ENCODE measurements at regions not wholly inside any gene's neighbourhood (a gene's known extent, or its start where the extent isn't known, plus 50 kb on each side); places are given as distances from the start of the nearest gene placed in this dataset.

DNA sequence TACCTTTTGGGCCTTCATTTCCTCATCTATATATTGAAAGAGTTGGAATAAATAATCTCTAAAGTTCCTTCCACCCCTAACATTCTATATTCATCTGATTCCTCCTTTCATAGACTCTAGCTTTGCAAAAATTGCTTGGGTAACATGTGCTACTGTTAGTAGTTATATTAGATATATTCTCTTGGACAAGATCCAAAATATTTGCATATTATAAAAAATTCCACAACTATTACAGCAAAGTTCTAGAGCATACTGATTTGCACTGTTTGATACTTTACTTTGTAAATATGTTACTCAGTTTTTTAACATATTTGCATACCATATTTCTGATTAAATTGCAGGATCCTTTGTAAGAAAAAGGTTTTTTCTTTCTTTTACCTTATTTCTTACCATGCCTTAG lies 95.9 kb upstream of the UBE2E2 start:
- H4K20me1 ChIP-seq (ENCODE audit: low read depth, low read length) = no peaks in the 10 kb centered on the region
- TF ChIP-seq CTCF (IDR thresholded peaks at IDR 0.05; ENCODE audit: insufficient read depth, low read length, poor library complexity, severe bottlenecking) (no peak), EZH2phosphoT487 (conservative IDR thresholded peaks at IDR 0.05; ENCODE audit: low read length) (no peak)
- H3K4me3 ChIP-seq (ENCODE audit: insufficient read depth, low read length, poor library complexity, severe bottlenecking) = no peak overlapping the region
- H3K9me2 ChIP-seq (replicated peaks; ENCODE audit: insufficient read depth, low read length) = no peaks in the 10 kb centered on the region
- H3K4me2 ChIP-seq (ENCODE audit: low read depth, low read length, poor library complexity, severe bottlenecking) = no peak overlapping the region
- no peak overlapping the region for H3K9ac ChIP-seq (ENCODE audit: low read length)
- no peaks in the 10 kb centered on the region for H3K9me3 ChIP-seq (ENCODE audit: insufficient read depth, low read length)
- no peaks in the 10 kb centered on the region for H3K79me2 ChIP-seq (ENCODE audit: insufficient read depth, low read length)
- H2AFZ ChIP-seq (ENCODE audit: low read depth, low read length, severe bottlenecking) = no peak overlapping the region
- no peaks in the 10 kb centered on the region for H3K36me3 ChIP-seq (ENCODE audit: low read length)
- no peak overlapping the region for H3K27ac ChIP-seq (ENCODE audit: low read depth, low read length)
- H3F3A ChIP-seq (ENCODE audit: insufficient read depth) = no peaks in the 10 kb centered on the region
- H3K27me3 ChIP-seq (ENCODE audit: low read length) = no peaks in the 10 kb centered on the region

DNA sequence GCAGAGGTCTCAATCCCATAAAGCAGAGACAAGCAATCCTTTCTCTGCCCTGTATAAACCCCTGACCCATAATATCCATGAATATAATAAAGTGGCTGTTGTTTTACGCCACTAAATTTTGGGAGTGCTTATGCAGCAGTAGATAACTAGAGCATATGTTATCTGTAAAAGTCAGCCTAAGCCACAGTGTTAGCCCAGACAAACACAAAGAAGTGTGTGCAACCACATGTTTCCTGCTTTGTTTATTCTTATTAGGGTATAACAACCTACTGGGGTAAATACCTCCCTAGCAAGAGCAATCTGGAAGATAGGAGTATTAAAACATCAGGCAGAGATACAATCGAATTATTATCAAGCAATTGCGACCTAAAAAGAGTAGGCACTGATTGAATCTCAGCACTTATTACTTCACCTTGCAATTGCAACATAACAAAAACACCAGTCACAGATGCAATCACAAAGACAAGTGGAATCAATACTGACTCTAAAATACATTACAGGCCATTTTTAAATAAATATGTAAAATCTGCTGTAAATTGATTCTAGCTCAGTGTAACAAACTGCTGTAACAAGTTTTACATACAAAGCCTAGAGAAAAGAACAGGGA lies 94.6 kb upstream of the UBE2E2 start:
- no peaks in the 10 kb centered on the region for H4K20me1 ChIP-seq (ENCODE audit: low read depth, low read length)
- H3K9me3 ChIP-seq (ENCODE audit: insufficient read depth, low read length) = no peaks in the 10 kb centered on the region
- H3F3A ChIP-seq (ENCODE audit: insufficient read depth) = no peaks in the 10 kb centered on the region
- no peaks in the 10 kb centered on the region for H3K36me3 ChIP-seq (ENCODE audit: low read length)
- no peak overlapping the region for H3K4me2 ChIP-seq (ENCODE audit: low read depth, low read length, poor library complexity, severe bottlenecking)
- H3K27me3 ChIP-seq (ENCODE audit: low read length) = no peaks in the 10 kb centered on the region
- H3K9ac ChIP-seq (ENCODE audit: low read length) = no peak overlapping the region
- no peak overlapping the region for H3K27ac ChIP-seq (ENCODE audit: low read depth, low read length)
- H2AFZ ChIP-seq (ENCODE audit: low read depth, low read length, severe bottlenecking) = no peak overlapping the region
- H3K9me2 ChIP-seq (replicated peaks; ENCODE audit: insufficient read depth, low read length) = no peaks in the 10 kb centered on the region
- TF ChIP-seq CTCF (IDR thresholded peaks at IDR 0.05; ENCODE audit: insufficient read depth, low read length, poor library complexity, severe bottlenecking) (no peak), EZH2phosphoT487 (conservative IDR thresholded peaks at IDR 0.05; ENCODE audit: low read length) (no peak)
- no peak overlapping the region for H3K4me3 ChIP-seq (ENCODE audit: insufficient read depth, low read length, poor library complexity, severe bottlenecking)
- no peaks in the 10 kb centered on the region for H3K79me2 ChIP-seq (ENCODE audit: insufficient read depth, low read length)

- Histone ChIP-seq H3K9me2 (replicated peaks; ENCODE audit: insufficient read depth, low read length) (no peaks in the 10 kb centered on the region), H3K27ac (ENCODE audit: low read depth, low read length) (no peak overlapping the region), H4K20me1 (ENCODE audit: low read depth, low read length) (no peaks in the 10 kb centered on the region), H2AFZ (ENCODE audit: low read depth, low read length, severe bottlenecking) (no peak overlapping the region), H3K9ac (ENCODE audit: low read length) (no peak overlapping the region), H3F3A (ENCODE audit: insufficient read depth) (no peaks in the 10 kb centered on the region), H3K4me3 (ENCODE audit: insufficient read depth, low read length, poor library complexity, severe bottlenecking) (no peak overlapping the region), H3K27me3 (ENCODE audit: low read length) (no peaks in the 10 kb centered on the region), H3K4me2 (ENCODE audit: low read depth, low read length, poor library complexity, severe bottlenecking) (no peak overlapping the region), H3K79me2 (ENCODE audit: insufficient read depth, low read length) (no peaks in the 10 kb centered on the region), H3K9me3 (ENCODE audit: insufficient read depth, low read length) (no peaks in the 10 kb centered on the region), H3K36me3 (ENCODE audit: low read length) (no peaks in the 10 kb centered on the region)
- TF ChIP-seq EZH2phosphoT487 (conservative IDR thresholded peaks at IDR 0.05; ENCODE audit: low read length) = no peak
- no peak for TF ChIP-seq CTCF (IDR thresholded peaks at IDR 0.05; ENCODE audit: insufficient read depth, low read length, poor library complexity, severe bottlenecking)
Measured at GRCh38 chr3:23111286-23111685, 91.8 kb upstream of the UBE2E2 start.
